Right kidney (tissue), 1 donor: ENCODE measurements at regions not wholly inside any gene's neighbourhood (a gene's known extent, or its start where the extent isn't known, plus 50 kb on each side); places are given as distances from the start of the nearest gene placed in this dataset.
"Not testable (repeated sequence)": the region's sequence is repeated elsewhere in the genome, so short reads cannot be mapped to it uniquely, and the experiment has no call there.

Experiments
- DNase-seq: peaks from one replicate; pipeline ENCODE4 v3.0.0-alpha.2; 2016

DNA sequence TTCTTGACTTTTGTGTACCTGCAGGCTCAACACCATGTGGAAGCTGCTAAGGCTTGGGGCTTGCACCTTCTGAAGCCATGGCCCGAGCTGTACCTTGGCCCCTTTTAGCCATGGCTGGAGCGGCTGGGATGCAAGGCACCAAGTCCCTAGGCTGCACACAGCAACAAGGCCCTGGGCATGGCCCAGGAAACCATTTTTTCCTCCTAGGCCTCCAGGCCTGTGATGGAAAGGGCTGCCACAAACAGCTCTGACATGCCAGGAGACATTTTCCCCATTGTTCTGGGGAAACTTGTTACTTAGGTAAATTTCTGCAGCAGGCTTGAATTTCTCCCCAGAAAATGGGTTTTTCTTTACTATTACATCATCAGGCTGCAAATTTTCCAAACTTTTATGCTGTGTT, 387.4 kb downstream of the GBA3 start:
- DNase-seq: not testable (repeated sequence)

DNA sequence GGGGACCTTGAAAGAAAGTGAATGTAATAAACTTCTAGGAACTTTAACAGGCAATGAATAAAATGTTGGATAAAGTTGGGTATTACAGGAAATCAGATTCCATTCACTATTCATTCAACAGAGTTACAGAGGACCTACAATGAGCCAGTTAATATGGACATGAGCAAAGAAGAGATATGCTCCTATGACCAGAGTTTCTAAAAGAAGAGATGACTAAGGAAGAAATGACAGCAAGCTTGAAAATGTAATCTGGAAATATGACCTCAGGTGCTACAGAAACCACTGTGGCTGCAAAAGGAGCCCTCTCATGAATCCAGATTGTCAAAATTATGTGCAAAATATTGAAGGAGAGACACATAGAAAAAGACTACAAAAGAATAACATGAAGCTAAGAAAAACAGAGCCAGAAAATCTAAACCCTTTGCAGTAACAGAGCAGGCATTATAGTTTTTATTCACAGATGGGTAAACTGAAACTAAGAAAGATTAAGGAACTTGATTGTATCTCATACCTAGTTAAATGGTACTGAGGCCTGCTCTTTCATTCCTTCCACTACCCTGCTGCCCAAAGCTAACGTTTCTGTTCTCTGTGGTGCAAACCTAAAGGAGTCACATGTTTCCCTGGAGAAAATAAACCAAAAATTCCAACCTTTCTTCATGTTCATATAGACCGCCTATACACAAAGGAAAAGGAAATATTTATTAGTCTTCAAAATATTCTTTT, 378.3 kb downstream of the GBA3 start:
- no peak for DNase-seq

DNA sequence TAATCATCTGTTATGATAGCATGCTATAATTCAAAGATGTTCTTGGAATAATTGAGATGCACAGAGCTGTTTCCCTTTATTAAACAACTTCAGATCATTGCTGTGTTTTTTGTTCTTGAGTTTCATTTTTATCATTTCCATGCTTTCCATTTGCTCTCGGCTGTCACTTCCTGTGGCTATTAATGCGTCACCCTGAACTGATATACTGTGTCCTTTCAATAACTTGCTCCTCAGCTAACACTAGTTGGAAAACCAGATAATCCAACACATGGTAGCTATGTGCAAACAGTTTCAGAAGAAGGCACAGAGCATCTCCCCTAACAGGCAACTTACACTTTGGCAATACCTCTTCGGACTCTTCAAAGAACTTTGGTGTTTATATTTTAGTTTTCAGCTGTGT, 376.0 kb downstream of the GBA3 start:
- no peak for DNase-seq

DNA sequence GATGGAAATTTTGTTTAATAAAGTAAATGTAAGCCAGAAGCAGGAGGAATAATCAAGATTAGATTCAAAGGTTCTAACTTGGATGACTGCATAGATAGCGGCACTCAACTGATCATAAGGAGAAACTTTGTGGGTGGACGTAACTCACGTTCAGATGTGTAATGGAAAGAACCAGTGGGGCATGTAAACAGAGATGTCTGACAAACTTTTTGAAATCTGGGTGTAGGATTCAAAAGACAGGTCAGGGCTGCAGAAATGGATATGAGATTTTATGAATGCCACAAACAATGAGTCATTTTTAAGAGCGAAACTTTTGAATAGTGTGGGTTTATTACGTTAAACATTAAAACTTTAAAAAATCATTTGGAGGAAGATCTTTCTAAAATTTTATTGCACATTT, 375.6 kb downstream of the GBA3 start:
- DNase-seq: no peak

DNA sequence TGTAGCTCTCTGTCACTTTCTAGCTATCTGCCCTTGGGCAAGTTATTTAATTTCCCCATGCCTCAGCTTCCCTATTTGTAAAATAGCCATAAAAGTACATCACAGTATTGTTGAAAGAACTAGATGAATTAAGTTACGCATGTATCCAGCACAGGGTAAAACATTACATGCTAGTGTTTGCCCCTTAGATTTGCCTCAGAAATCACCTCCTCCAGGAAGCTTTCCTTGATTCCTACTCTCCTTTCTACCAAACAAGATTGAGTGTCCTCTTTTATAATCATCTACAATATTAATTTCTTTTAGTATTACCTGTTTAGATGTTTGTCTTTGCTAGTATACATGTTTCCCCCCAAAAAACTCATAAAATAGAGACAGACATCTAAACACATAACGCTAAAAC, 369.5 kb downstream of the GBA3 start:
- no peak for DNase-seq

DNA sequence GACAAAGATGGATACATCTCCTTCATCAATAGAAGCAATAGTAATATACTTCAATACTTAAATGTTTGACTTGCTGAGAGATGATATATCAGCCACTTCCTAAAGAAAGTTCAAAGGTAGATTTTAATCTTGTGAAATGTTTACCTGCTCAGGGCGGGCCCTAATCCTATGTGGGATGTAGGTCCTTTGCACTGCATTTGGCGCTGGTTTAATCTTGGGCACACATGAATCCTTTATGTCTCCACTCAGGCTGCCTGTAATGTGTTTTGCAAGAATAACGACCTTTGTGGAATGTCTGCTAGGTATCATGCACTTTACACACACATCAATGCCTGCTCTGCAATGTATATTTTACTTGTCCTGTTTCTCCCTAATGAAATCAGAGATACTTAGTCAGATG, 368.7 kb downstream of the GBA3 start:
- DNase-seq: no peak

DNA sequence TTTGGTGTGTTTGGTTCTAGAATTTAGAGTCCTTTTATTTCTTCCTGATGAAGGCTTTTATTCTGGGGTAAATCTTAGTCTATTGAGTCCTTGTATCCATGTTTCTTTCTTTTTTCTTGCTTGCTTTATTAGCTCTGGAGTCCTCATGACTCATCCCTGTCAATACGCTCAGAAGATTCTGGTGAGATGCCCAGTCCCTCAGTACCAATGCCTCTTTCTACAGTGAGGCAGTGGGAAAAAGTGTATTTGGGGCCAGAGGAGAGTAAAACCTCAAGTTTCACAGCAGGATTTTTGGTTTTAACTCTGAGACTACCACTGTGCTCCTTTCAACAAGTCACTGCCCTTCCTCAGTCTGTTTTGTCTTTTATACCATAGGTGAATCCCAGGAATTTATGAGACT, 368.0 kb downstream of the GBA3 start:
- DNase-seq: no peak

DNA sequence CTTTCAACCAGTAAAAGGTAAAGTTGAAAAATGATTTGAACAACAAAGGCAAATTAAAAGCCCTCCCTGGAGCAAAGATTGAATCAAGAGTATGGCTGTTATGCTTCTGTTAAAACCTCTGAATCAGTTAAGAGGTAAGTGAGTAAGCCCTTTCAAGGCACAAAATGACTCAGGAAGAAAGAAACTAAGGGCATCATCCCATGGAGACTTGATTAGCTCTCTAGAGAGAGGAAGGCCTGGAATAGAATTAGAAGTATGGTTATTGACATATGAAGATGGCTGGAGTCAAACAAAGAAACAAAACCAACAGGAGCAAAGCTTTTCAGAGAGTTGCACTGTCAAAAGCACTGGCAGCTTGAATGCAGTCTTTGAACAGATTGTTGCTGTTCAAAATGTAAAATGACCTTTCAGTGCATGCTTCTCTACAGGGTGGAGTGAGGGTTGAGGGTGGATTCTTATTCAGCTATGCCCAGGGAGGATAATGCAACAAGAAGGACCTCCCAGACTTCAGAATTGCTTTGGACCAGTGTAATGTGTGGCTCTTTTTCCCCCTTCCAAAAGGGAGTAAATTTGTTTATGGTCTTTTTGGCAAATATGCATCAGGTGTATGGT, 365.5 kb downstream of the GBA3 start:
- DNase-seq: no peak

DNA sequence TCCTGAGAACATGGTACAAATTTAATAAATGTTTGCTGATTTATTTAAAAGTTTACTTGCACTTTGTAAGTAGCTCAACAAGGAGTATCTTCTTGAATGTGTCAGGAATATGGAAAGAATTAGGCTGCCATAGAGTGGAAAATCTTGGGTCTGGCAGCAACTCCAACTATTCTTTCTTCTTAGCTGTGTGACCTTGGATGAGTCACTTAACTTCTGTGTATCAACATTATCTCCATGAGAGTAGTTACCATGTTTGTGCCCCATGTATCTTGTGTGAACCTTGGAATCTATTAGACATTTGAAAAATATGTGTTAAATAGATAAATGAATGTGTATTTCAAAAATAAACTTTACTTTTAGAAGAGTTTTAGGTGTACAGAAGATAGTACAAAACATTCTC, 348.8 kb downstream of the GBA3 start:
- no peak for DNase-seq

DNA sequence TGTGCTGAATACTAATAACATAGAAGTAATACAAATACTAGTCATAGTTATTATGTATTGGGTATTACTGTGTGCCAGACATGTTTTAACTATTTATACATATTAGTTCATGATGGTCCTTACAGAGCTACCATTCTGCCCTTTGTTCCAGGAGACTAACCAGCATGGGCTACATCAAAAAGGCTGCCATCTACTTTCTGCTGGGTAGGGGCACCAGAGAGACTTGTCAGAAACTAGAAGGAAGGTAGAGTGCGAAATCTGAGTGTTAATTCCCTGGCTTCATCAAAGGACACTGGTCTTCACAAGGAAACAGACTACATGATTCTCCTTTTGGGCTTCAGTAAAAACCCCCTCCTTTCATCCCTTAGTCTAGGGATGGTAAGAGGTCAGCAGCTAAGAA, 347.8 kb downstream of the GBA3 start:
- no peak for DNase-seq

DNA sequence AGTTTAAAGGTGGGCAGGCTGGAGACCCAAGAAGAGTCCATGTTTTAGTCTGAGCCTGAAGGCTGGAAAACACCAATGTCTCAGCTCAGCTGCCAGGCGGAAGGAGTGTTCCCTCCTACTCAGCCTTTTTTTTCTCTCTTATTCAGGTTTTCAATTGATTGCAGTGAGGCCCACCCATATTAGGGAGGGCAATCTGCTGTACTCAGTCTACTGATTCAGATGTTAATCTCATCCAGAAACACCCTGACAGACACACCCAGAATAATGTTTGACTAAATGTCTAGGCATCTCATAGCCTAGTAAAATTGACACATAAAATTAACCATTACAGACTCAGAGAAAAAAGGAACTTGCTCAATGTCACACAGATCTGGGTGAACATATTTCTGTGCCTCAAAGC, 347.1 kb downstream of the GBA3 start:
- no peak for DNase-seq

DNA sequence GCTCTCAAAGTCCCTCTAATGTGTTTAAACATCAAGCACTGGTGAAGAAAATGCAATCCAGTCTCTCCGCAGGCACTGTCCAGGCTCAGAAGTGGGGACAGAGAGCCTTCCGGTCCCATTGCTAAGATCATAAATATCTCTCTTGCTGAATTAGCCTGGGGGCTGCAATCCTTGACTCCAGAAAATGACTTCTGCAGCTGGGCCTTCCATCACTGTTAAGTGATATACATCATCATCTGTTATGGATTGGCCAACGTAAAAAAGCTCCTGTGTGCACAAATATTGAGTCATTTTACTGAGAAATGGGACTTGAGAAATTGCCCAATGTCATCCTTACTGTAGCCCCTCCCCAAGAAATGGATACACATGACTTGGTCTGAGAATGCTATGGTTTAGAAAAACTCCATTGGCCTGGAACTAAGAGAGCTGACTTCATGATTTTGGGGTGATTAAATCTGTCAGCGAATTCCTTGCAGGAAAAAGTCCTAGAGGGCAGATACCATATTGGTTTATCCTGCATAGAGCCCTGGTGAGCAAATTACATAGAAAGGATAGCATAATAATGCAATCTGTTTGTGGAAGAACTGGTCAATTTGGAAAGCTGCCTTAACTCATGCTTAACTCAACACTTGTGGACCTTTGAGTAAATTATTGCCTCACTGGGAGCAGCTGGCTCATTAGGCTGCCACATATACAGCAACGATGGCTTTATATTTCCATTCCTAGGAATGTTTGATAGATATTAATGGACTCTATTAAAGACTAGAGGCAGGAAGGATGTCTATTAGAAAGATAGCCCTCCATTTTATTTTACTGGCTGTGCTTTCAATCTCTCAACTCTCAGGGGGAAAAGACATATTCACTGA, 346.1 kb downstream of the GBA3 start:
- no peak for DNase-seq

DNA sequence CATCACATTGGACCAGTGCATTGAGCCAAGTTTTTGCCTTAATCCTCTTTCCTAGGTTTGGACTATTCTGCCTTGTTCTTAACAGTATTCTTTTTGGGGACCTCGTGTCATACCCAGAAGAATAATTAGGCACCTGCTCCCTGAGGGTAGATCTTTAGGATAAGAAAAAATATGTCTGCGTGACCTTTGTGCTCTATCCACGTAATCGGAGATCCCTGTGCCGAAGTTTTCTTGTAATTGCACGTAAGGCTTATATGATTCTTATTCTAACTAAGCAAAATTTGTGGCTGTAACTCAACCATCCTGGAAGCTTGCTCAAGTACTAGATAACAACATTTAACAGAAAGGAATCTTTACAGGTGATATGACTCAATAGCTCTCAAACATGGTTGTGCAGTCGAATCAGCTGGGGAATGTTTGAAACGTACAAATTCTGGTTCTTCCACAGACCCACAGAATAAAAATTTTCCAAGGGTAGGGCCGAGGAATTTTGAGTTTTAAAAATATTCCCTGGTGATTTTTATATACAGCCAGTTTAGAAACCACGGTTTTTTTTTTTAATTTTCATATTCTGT, 344.3 kb downstream of the GBA3 start:
- DNase-seq: no peak

DNA sequence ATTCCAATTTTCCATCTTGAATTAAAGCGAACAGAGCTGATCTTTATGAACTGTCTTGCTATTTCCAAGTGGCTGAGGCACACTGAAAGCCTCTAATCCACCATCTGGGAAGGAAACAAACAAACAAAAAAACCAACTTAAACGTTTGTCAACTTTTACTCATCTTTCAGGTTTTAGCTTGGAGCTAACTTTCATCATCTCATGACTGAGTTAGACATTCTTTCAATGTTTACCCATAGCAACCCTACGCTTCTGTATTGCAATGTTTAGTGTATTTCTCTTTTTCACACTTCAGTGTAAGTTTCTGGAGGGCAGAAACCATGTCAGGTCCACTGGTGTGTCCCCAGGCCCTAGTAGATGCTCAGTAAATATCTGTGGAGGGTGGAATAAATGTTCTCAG, 343.8 kb downstream of the GBA3 start:
- no peak for DNase-seq

DNA sequence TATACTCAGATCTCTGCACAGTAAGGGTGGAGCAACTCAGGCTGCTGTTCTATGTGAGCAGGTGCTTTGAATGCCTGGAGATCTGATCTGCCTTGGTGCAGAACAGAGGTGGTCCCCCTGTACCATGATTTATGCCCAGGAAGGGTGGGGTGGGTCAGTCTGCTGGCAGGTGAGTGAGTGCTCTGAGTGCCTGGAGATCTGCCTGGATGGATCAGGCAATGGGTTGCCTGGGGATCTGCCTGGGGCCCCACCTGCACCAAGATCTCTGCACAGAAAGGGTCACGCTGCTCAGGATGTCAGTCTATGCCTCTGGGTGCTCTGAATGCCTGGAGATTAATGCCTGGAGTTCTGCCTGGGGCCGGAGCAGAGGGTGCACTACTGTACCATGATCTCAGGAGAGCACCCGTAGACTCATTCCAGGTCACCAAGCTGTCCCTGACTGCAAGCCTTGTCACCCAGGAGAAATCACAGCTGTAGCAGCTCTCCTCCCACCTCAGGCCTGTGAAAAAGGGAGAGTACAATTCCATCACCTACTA, 342.9 kb downstream of the GBA3 start:
- no peak for DNase-seq

DNA sequence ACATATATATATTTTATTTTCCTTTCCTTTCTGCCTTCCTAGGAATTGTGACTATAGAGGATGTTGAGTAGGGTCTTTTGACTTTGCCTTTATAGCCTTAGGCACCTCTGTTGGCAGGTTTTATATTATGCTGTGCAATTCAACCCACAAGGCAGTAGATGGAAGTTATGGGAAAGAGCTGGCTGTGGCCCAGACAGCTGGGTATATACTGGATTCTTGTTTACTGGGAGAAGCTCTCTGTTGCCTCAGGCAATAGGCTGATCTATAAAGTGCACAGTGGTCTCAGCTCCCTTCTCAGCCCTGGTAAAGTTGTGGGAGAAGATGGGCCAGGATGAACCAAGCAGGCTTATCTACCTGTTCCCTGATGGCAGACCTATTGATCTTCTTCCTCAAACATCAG, 342.0 kb downstream of the GBA3 start:
- no peak for DNase-seq

DNA sequence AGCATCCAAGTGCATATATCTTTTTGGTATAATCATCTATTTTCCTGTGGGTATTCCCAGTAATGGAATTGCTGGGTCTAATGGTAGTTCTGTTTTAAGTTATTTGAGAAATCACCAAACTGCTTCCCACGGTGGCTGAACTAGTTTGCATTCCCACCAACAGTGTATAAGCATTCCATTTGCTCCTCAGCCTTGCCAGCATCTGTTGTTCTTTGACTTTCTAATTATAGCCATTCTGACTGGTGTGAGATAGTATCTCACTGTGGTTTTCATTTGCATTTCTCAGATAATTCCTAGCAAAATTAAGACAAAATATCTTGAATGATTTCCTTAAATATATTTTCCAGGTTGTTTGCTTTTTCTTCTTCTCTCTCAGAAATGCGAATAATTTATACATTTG, 341.1 kb downstream of the GBA3 start:
- no peak for DNase-seq

DNA sequence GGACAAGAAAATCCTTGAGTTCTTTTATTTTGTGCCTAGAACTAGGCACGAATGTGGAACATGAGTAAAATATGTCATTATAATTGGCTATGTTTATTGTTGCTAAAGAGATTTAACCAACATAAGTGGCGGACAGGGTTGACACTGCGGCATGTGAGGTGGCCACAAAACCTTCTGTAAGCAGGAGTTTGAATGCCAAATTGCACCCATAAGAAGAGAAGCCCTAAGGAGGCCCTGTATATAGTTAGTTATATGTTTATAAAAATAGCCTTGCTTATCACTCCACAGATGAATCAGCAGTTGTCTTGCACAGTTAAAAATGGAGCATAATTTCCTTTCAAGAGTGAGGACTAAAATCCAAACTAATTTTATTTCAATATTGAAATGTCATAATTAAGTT, 336.1 kb downstream of the GBA3 start:
- no peak for DNase-seq

DNA sequence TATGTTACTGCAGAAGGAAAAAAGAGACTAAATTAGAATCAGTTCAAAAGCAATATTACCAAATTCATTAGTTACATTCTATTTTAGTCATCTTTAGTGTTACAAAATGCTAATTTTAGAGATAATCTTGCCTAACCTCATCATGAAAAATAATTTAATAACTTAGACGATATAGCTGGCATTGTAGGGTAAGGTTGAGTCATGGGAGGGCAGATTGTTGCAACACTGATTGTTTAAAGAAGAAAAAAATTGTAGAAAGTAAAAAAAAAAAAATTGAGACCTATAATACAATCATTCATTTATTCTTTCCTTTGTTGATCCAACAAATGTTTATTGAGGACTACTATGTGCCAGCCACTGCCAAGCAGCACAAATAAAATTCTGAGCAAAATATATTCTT, 330.9 kb downstream of the GBA3 start:
- no peak for DNase-seq

DNA sequence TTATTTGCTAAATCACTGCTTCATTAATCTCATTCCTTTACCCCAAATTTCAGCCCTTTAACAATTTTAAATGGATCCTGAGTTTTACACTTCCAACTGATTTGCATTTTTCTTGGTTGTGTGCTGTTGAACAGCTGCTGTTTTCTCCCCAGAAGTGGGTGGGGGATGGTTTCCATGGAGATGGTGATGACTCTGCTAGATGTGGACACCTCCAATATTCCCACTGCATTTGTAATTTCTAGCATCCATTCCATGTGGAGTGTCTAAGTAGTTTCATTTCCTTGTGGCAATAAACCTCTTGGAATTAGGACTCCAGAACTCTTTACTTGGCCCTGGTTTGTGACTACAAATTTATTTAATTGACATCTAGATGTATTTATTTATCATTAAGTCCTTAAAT, 330.4 kb downstream of the GBA3 start:
- DNase-seq: no peak

DNA sequence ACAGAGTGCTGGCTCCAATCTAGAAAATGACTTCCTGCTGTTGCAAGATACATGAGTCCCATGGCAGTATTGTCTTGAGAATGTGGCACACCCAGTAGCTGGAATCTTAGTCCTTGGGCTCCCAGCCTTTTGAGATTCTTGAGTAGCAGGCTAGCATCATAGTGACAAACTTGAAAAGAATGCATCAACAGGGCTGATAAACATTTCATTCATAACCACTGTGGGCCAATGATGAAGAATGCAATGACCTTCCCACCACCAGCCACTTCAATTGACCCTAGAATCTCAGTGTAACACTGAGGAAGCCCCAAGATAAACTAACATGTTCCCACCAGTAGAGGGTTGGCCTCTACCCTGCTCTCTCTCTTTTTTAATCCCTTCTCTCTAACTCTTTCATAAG, 329.3 kb downstream of the GBA3 start:
- DNase-seq: no peak

DNA sequence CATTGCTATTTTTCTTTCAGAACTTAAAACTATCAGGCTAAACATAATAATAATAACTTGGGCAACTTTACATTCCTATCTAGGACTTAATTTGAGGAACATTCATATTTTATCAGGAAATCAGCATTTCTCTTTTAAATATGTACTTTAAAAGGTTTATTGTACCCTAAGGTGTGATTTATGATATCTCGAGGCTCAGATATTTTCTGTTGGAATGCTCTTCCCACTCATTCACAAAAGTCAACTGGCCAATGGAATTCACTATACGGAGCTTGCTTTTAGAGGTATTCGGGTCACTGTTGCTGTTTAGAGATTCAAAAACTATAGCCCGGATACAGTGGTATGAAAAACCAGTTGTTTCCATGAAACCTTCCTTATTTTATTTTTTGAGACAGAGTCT, 328.3 kb downstream of the GBA3 start:
- DNase-seq: no peak

DNA sequence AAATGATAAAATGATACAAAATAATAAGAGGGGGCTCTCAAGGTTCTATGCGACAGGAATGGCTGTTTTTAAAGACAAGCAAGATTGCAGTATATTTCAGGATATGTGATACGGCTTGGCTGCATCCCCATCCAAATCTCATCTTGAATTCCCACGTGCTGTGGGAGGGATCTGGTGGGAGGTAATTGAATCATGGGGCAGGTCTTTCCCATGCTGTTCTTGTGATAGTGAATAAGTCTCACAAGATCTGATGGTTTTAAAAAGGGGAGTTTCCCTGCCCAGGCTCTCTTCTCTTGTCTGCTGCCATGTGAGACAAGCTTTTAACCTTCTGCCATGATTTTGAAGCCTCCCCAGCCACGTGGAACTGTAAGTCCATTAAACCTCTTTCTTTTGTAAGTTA, 327.7 kb downstream of the GBA3 start:
- not testable (repeated sequence) for DNase-seq
